Stomach smooth muscle (tissue), 2 donors: ENCODE measurements at regions not wholly inside any gene's neighbourhood (a gene's known extent, or its start where the extent isn't known, plus 50 kb on each side); places are given as distances from the start of the nearest gene placed in this dataset.
"Not testable (repeated sequence)": the region's sequence is repeated elsewhere in the genome, so short reads cannot be mapped to it uniquely, and the experiment has no call there.

Source experiments
- H3K27ac ChIP-seq: one replicate; pipeline ENCODE4 v1.7.0; 2013; ENCODE audit warnings: mild to moderate bottlenecking, low read length, inconsistent platforms
- H3K27me3 ChIP-seq, 2 donors: one replicate each; pipeline ENCODE4 v1.7.0; 2013; ENCODE audit warnings: low read length in 2 of 2; ENCODE audit not compliant: insufficient read depth in 2 of 2, control insufficient read depth in 1 of 2
- H3K36me3 ChIP-seq, 2 donors: one replicate each; pipeline ENCODE4 v1.7.0; 2013; ENCODE audit warnings: low read length in 2 of 2; ENCODE audit not compliant: control insufficient read depth in 2 of 2, insufficient read depth in 2 of 2
- H3K4me1 ChIP-seq: one replicate; pipeline ENCODE4 v1.7.0; 2013; ENCODE audit warnings: low read length; ENCODE audit not compliant: control insufficient read depth, insufficient read depth
- H3K4me3 ChIP-seq, 2 donors: one replicate each; pipeline ENCODE4 v1.7.0; 2013; ENCODE audit warnings: low read length in 2 of 2
- H3K9ac ChIP-seq, 2 donors: one replicate each; pipeline ENCODE4 v1.7.0; 2013; ENCODE audit warnings: low read length in 2 of 2, mild to moderate bottlenecking in 1 of 2
- H3K9me3 ChIP-seq, 2 donors: one replicate each; pipeline ENCODE4 v1.7.0; 2013; ENCODE audit warnings: low read length in 2 of 2; ENCODE audit not compliant: control insufficient read depth in 2 of 2
- donor health status: healthy.
- donor health status: Pancreatic carcinoma.

- H3K27me3 ChIP-seq, result no peaks in the 10 kb centered on the region
- no peak overlapping the region for H3K27ac ChIP-seq
- no peak overlapping the region for H3K4me3 ChIP-seq
- no peaks in the 10 kb centered on the region for H3K36me3 ChIP-seq
- H3K4me1 ChIP-seq, result no peaks in the 10 kb centered on the region
- no peak overlapping the region for H3K9ac ChIP-seq
- peaks cover 0 to 10% of the 10 kb centered on the region in 2 donors for H3K9me3 ChIP-seq
Measured at GRCh38 chr7:119219663-119220062, 995.2 kb downstream of the ANKRD7 start.

GRCh38 chr7:119223930-119224329, 999.4 kb downstream of the ANKRD7 start:
- Histone ChIP-seq H3K9ac (no peak overlapping the region), H3K4me3 (no peak overlapping the region), H3K4me1 (no peaks in the 10 kb centered on the region), H3K9me3 (peaks cover 0 to 6% of the 10 kb centered on the region in 2 donors), H3K27ac (no peak overlapping the region), H3K36me3 (no peaks in the 10 kb centered on the region), H3K27me3 (no peaks in the 10 kb centered on the region)

- Histone ChIP-seq H3K4me3 (no peak overlapping the region), H3K4me1 (no peaks in the 10 kb centered on the region), H3K9ac (no peak overlapping the region), H3K9me3 (no peaks in the 10 kb centered on the region), H3K27me3 (no peaks in the 10 kb centered on the region), H3K36me3 (no peaks in the 10 kb centered on the region), H3K27ac (no peak overlapping the region)
Measured at GRCh38 chr7:119228482-119228881, 1004.0 kb downstream of the ANKRD7 start.

GRCh38 chr7:119232091-119232490, 1007.6 kb downstream of the ANKRD7 start:
- Histone ChIP-seq H3K27me3 (no peaks in the 10 kb centered on the region), H3K9me3 (no peaks in the 10 kb centered on the region)

GRCh38 chr7:119233015-119233414, 1008.5 kb downstream of the ANKRD7 start:
- H3K9me3 ChIP-seq, result no peaks in the 10 kb centered on the region
- H3K4me1 ChIP-seq, result no peaks in the 10 kb centered on the region
- no peaks in the 10 kb centered on the region for H3K36me3 ChIP-seq
- no peak overlapping the region for H3K4me3 ChIP-seq
- no peaks in the 10 kb centered on the region for H3K27me3 ChIP-seq
- no peak overlapping the region for H3K27ac ChIP-seq
- H3K9ac ChIP-seq, result no peak overlapping the region

More at GRCh38 chr7:119232091-119232490, 1007.6 kb downstream of the ANKRD7 start:
- no peak overlapping the region for H3K27ac ChIP-seq
- H3K9ac ChIP-seq, result no peak overlapping the region
- no peaks in the 10 kb centered on the region for H3K4me1 ChIP-seq
- H3K36me3 ChIP-seq, result no peaks in the 10 kb centered on the region
- no peak overlapping the region for H3K4me3 ChIP-seq

- H3K4me1 ChIP-seq, result no peaks in the 10 kb centered on the region
- H3K27ac ChIP-seq, result no peak overlapping the region
- H3K27me3 ChIP-seq, result no peaks in the 10 kb centered on the region
- no peaks in the 10 kb centered on the region for H3K36me3 ChIP-seq
- no peak overlapping the region for H3K4me3 ChIP-seq
- H3K9ac ChIP-seq, result no peak overlapping the region
- no peaks in the 10 kb centered on the region for H3K9me3 ChIP-seq
Measured at GRCh38 chr7:119252962-119253361, 1020.0 kb upstream of the KCND2 start.

- Histone ChIP-seq H3K27me3 (no peaks in the 10 kb centered on the region), H3K36me3 (no peaks in the 10 kb centered on the region), H3K4me1 (no peaks in the 10 kb centered on the region), H3K4me3 (no peak overlapping the region), H3K9ac (no peak overlapping the region), H3K27ac (no peak overlapping the region), H3K9me3 (no peaks in the 10 kb centered on the region)
Measured at GRCh38 chr7:119254742-119255141, 1018.2 kb upstream of the KCND2 start.

- Histone ChIP-seq H3K36me3 (no peaks in the 10 kb centered on the region), H3K9ac (no peak overlapping the region), H3K27ac (no peak overlapping the region), H3K4me3 (no peak overlapping the region), H3K9me3 (no peaks in the 10 kb centered on the region), H3K4me1 (no peaks in the 10 kb centered on the region), H3K27me3 (no peaks in the 10 kb centered on the region)
Measured at GRCh38 chr7:119256001-119256400, 1017.0 kb upstream of the KCND2 start.

- H3K9ac ChIP-seq, result no peak overlapping the region
- no peaks in the 10 kb centered on the region for H3K36me3 ChIP-seq
- no peaks in the 10 kb centered on the region for H3K4me1 ChIP-seq
- H3K9me3 ChIP-seq, result no peaks in the 10 kb centered on the region
- H3K27me3 ChIP-seq, result no peaks in the 10 kb centered on the region
- H3K4me3 ChIP-seq, result no peak overlapping the region
- no peak overlapping the region for H3K27ac ChIP-seq
Measured at GRCh38 chr7:119256446-119257131, 1016.4 kb upstream of the KCND2 start.

GRCh38 chr7:119266790-119267189, 1006.2 kb upstream of the KCND2 start:
- not testable (repeated sequence) for H3K9me3 ChIP-seq, H3K27ac ChIP-seq, H3K36me3 ChIP-seq, H3K4me3 ChIP-seq, H3K27me3 ChIP-seq, H3K9ac ChIP-seq, H3K4me1 ChIP-seq

GRCh38 chr7:119270045-119270464, 1002.9 kb upstream of the KCND2 start:
- Histone ChIP-seq H3K9me3 (peaks cover 0 to 2% of the 10 kb centered on the region in 2 donors), H3K36me3 (no peaks in the 10 kb centered on the region)

More at GRCh38 chr7:119270045-119270464, 1002.9 kb upstream of the KCND2 start:
- H3K27ac ChIP-seq, result no peak overlapping the region
- H3K27me3 ChIP-seq, result no peaks in the 10 kb centered on the region
- no peak overlapping the region for H3K4me3 ChIP-seq
- H3K9ac ChIP-seq, result no peak overlapping the region
- no peaks in the 10 kb centered on the region for H3K4me1 ChIP-seq
